OCI-LY7 (cell line): ENCODE measurements at regions not wholly inside any gene's neighbourhood (a gene's known extent, or its start where the extent isn't known, plus 50 kb on each side); places are given as distances from the start of the nearest gene placed in this dataset.

Experiments
- EZH2phosphoT487 ChIP-seq: fragments of 200-600 bp; sonication (generic); IDR thresholded peaks from 2 replicates; pipeline ENCODE4 v1.6.1; 2018; ENCODE audit warnings: low read depth, borderline replicate concordance, mild to moderate bottlenecking, mixed run types, antibody characterized with exemption, low read length, moderate library complexity, mixed read lengths
- TF ChIP-seq, protein P1 (sequence below): fragments of 200-600 bp; sonication (generic); conservative IDR thresholded peaks from 2 replicates; pipeline ENCODE4 v1.5.1; 2014; ENCODE audit warnings: mild to moderate bottlenecking, antibody characterized with exemption, low read length, moderate library complexity, mixed read lengths

DNA sequence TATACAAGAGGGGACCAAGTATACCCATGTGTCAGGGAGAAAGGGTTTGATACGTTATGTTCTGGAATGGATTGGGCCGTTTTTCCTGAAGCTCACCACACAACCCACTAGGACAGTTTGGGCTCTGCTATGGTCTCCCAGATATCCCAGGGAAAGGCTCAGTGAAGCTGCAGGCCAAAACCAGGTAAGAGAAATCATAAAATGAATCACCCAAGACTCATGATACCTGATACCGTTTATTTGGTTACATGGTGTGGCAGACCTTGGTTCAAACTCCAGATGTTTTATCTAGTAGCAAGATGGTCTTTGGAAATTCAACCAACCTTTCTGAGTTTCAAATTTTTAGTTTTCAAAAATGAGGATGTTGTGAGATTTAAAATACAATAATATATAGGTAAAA is 177.6 kb downstream of the C12orf75 start:
- TF ChIP-seq, protein P1, sequence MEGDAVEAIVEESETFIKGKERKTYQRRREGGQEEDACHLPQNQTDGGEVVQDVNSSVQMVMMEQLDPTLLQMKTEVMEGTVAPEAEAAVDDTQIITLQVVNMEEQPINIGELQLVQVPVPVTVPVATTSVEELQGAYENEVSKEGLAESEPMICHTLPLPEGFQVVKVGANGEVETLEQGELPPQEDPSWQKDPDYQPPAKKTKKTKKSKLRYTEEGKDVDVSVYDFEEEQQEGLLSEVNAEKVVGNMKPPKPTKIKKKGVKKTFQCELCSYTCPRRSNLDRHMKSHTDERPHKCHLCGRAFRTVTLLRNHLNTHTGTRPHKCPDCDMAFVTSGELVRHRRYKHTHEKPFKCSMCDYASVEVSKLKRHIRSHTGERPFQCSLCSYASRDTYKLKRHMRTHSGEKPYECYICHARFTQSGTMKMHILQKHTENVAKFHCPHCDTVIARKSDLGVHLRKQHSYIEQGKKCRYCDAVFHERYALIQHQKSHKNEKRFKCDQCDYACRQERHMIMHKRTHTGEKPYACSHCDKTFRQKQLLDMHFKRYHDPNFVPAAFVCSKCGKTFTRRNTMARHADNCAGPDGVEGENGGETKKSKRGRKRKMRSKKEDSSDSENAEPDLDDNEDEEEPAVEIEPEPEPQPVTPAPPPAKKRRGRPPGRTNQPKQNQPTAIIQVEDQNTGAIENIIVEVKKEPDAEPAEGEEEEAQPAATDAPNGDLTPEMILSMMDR, result no peak
- TF ChIP-seq EZH2phosphoT487, result no peak
